KMS-11 (cell line): ENCODE measurements at regions not wholly inside any gene's neighbourhood (a gene's known extent, or its start where the extent isn't known, plus 50 kb on each side); places are given as distances from the start of the nearest gene placed in this dataset.

ENCODE experiments used
- H2AFZ ChIP-seq: fragments of 200-600 bp; sonication (generic); 2 replicates; pipeline ENCODE4 v1.6.1; 2016; ENCODE audit warnings: antibody characterized with exemption, mixed run types, low read depth
- H3K27ac ChIP-seq: fragments of 200-600 bp; sonication (generic); 2 replicates; pipeline ENCODE4 v1.6.1; 2016; ENCODE audit warnings: mild to moderate bottlenecking, mixed run types
- H3K27me3 ChIP-seq: fragments of 200-600 bp; sonication (generic); 2 replicates; pipeline ENCODE4 v1.6.1; 2017; ENCODE audit warnings: mild to moderate bottlenecking, low read depth, mixed run types, moderate library complexity; ENCODE audit not compliant: insufficient read depth
- H3K36me3 ChIP-seq: fragments of 200-600 bp; sonication (generic); 2 replicates; pipeline ENCODE4 v1.6.1; 2017; ENCODE audit warnings: mild to moderate bottlenecking, mixed run types; ENCODE audit not compliant: insufficient read depth
- H3K4me1 ChIP-seq: fragments of 200-600 bp; sonication (generic); 2 replicates; pipeline ENCODE4 v1.6.1; 2016; ENCODE audit warnings: mild to moderate bottlenecking, low read depth, mixed run types; ENCODE audit not compliant: poor library complexity, severe bottlenecking
- H3K4me2 ChIP-seq: fragments of 200-600 bp; sonication (generic); 2 replicates; pipeline ENCODE4 v1.7.0; 2016; ENCODE audit warnings: mild to moderate bottlenecking, mixed run types
- H3K4me3 ChIP-seq: fragments of 200-600 bp; sonication (generic); IDR thresholded peaks from 2 replicates; pipeline ENCODE4 v1.6.1; 2017; ENCODE audit warnings: low read depth, low read length, mixed read lengths; ENCODE audit not compliant: insufficient read depth
- H3K79me2 ChIP-seq: fragments of 200-600 bp; sonication (generic); 2 replicates; pipeline ENCODE4 v1.6.1; 2016; ENCODE audit warnings: low read depth, mixed run types; ENCODE audit not compliant: insufficient read depth
- H3K9ac ChIP-seq: fragments of 200-600 bp; sonication (generic); 2 replicates; pipeline ENCODE4 v1.6.1; 2016; ENCODE audit warnings: mild to moderate bottlenecking, mixed run types
- H4K20me1 ChIP-seq: fragments of 200-600 bp; sonication (generic); 2 replicates; pipeline ENCODE4 v1.6.1; 2016; ENCODE audit warnings: mild to moderate bottlenecking, mixed run types; ENCODE audit not compliant: insufficient read depth
- CTCF ChIP-seq: fragments of 200-600 bp; sonication (generic); conservative IDR thresholded peaks from 2 replicates; pipeline ENCODE4 v1.6.1; 2017; ENCODE audit warnings: low read depth, mild to moderate bottlenecking, antibody characterized with exemption, low read length, moderate library complexity, mixed read lengths

- Histone ChIP-seq H3K4me3 (no peak overlapping the region), H3K27me3 (no peaks in the 10 kb centered on the region), H4K20me1 (no peaks in the 10 kb centered on the region), H3K27ac (no peak overlapping the region), H3K79me2 (no peaks in the 10 kb centered on the region), H2AFZ (no peak overlapping the region), H3K4me2 (no peak overlapping the region), H3K9ac (no peak overlapping the region), H3K36me3 (no peaks in the 10 kb centered on the region), H3K4me1 (no peaks in the 10 kb centered on the region)
- no peak for TF ChIP-seq CTCF
These were observed 395.9 kb upstream of the CADM1 start for GRCh38 chr11:115900111-115900510.

GRCh38 chr11:115897707-115898106, 393.5 kb upstream of the CADM1 start:
- no peak overlapping the region for H3K27ac ChIP-seq

GRCh38 chr11:115896084-115896483, 391.9 kb upstream of the CADM1 start:
- TF ChIP-seq CTCF, result no peak
- Histone ChIP-seq H3K36me3 (no peaks in the 10 kb centered on the region), H3K27ac (no peak overlapping the region), H3K9ac (no peak overlapping the region), H3K79me2 (no peaks in the 10 kb centered on the region), H3K4me1 (no peaks in the 10 kb centered on the region), H2AFZ (no peak overlapping the region), H3K4me2 (no peak overlapping the region), H3K27me3 (no peaks in the 10 kb centered on the region), H3K4me3 (no peak overlapping the region), H4K20me1 (no peaks in the 10 kb centered on the region)

More at GRCh38 chr11:115897707-115898106, 393.5 kb upstream of the CADM1 start:
- no peaks in the 10 kb centered on the region for H3K36me3 ChIP-seq
- no peaks in the 10 kb centered on the region for H3K27me3 ChIP-seq
- no peak overlapping the region for H3K9ac ChIP-seq
- H3K4me2 ChIP-seq, result no peak overlapping the region
- no peak for TF ChIP-seq CTCF
- no peaks in the 10 kb centered on the region for H3K79me2 ChIP-seq
- no peaks in the 10 kb centered on the region for H4K20me1 ChIP-seq
- H3K4me1 ChIP-seq, result no peaks in the 10 kb centered on the region
- H2AFZ ChIP-seq, result no peak overlapping the region
- no peak overlapping the region for H3K4me3 ChIP-seq

- Histone ChIP-seq H3K4me2 (no peak overlapping the region), H3K27ac (no peak overlapping the region), H4K20me1 (no peaks in the 10 kb centered on the region), H3K9ac (no peak overlapping the region), H3K36me3 (no peaks in the 10 kb centered on the region), H3K4me1 (no peaks in the 10 kb centered on the region), H2AFZ (no peak overlapping the region), H3K79me2 (no peaks in the 10 kb centered on the region), H3K27me3 (no peaks in the 10 kb centered on the region), H3K4me3 (no peak overlapping the region)
- TF ChIP-seq CTCF, result no peak
These were observed 391.4 kb upstream of the CADM1 start for GRCh38 chr11:115895594-115895993.
